ENCODE measurements at regions not wholly inside any gene's neighbourhood (a gene's known extent, or its start where the extent isn't known, plus 50 kb on each side); places are given as distances from the start of the nearest gene placed in this dataset.

- no peaks in the 10 kb centered on the region for H4K20me1 ChIP-seq (ENCODE audit: insufficient read depth, low read length)
- DNase-seq: no peak
Measured at GRCh38 chr7:68063171-68063570, 1066.5 kb downstream of the TYW1 start.

GRCh38 chr7:68065581-68065980 is 1068.9 kb downstream of the TYW1 start:
- H3K4me2 ChIP-seq (ENCODE audit: low read depth, low read length): no peak overlapping the region
- DNase-seq: no peak
- no peak overlapping the region for H2AFZ ChIP-seq (ENCODE audit: low read length)
- H3K27me3 ChIP-seq (replicated peaks; ENCODE audit: insufficient read depth, low read length): no peaks in the 10 kb centered on the region
- H3F3A ChIP-seq (ENCODE audit: insufficient read depth, low read length): no peaks in the 10 kb centered on the region
- H3K79me2 ChIP-seq (ENCODE audit: low read length): no peaks in the 10 kb centered on the region
- H3K9me3 ChIP-seq (replicated peaks; ENCODE audit: insufficient read depth, low read length): no peaks in the 10 kb centered on the region
- no peaks in the 10 kb centered on the region for H4K20me1 ChIP-seq (ENCODE audit: insufficient read depth, low read length)
- no peaks in the 10 kb centered on the region for H3K9me2 ChIP-seq (replicated peaks; ENCODE audit: insufficient read depth, low read length)
- H3K4me1 ChIP-seq (ENCODE audit: low read length): no peaks in the 10 kb centered on the region
- no peak overlapping the region for H3K9ac ChIP-seq (ENCODE audit: low read length)
- H3K4me3 ChIP-seq (ENCODE audit: low read length): no peak overlapping the region
- H3K27ac ChIP-seq (ENCODE audit: low read length): no peak overlapping the region
- no peaks in the 10 kb centered on the region for H3K36me3 ChIP-seq (replicated peaks; ENCODE audit: insufficient read depth, low read length)
- TF ChIP-seq, protein P1, sequence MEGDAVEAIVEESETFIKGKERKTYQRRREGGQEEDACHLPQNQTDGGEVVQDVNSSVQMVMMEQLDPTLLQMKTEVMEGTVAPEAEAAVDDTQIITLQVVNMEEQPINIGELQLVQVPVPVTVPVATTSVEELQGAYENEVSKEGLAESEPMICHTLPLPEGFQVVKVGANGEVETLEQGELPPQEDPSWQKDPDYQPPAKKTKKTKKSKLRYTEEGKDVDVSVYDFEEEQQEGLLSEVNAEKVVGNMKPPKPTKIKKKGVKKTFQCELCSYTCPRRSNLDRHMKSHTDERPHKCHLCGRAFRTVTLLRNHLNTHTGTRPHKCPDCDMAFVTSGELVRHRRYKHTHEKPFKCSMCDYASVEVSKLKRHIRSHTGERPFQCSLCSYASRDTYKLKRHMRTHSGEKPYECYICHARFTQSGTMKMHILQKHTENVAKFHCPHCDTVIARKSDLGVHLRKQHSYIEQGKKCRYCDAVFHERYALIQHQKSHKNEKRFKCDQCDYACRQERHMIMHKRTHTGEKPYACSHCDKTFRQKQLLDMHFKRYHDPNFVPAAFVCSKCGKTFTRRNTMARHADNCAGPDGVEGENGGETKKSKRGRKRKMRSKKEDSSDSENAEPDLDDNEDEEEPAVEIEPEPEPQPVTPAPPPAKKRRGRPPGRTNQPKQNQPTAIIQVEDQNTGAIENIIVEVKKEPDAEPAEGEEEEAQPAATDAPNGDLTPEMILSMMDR (IDR thresholded peaks at IDR 0.05; ENCODE audit: low read length): no peak
- no peak for TF ChIP-seq EZH2phosphoT487 (IDR thresholded peaks at IDR 0.05; ENCODE audit: low read length)
- no peak for TF ChIP-seq EZH2 (optimal IDR thresholded peaks at IDR 0.05; ENCODE audit: low read depth, low read length)

More at GRCh38 chr7:68063171-68063570, 1066.5 kb downstream of the TYW1 start:
- Histone ChIP-seq H3K9me3 (replicated peaks; ENCODE audit: insufficient read depth, low read length) (no peaks in the 10 kb centered on the region), H3K36me3 (replicated peaks; ENCODE audit: insufficient read depth, low read length) (no peaks in the 10 kb centered on the region), H2AFZ (ENCODE audit: low read length) (no peak overlapping the region), H3K9me2 (replicated peaks; ENCODE audit: insufficient read depth, low read length) (no peaks in the 10 kb centered on the region), H3K27me3 (replicated peaks; ENCODE audit: insufficient read depth, low read length) (no peaks in the 10 kb centered on the region), H3K9ac (ENCODE audit: low read length) (no peak overlapping the region), H3K4me3 (ENCODE audit: low read length) (no peak overlapping the region), H3K4me2 (ENCODE audit: low read depth, low read length) (no peak overlapping the region), H3K4me1 (ENCODE audit: low read length) (no peaks in the 10 kb centered on the region), H3F3A (ENCODE audit: insufficient read depth, low read length) (no peaks in the 10 kb centered on the region), H3K27ac (ENCODE audit: low read length) (no peak overlapping the region), H3K79me2 (ENCODE audit: low read length) (no peaks in the 10 kb centered on the region)
- TF ChIP-seq, protein P1 (IDR thresholded peaks at IDR 0.05; ENCODE audit: low read length): peak; percentile 27; the same call in 1 of the 2 replicates
- TF ChIP-seq EZH2 (optimal IDR thresholded peaks at IDR 0.05; ENCODE audit: low read depth, low read length): no peak
- no peak for TF ChIP-seq EZH2phosphoT487 (IDR thresholded peaks at IDR 0.05; ENCODE audit: low read length)

GRCh38 chr7:68067845-68068244 is 1071.2 kb downstream of the TYW1 start:
- H3K79me2 ChIP-seq (ENCODE audit: low read length): no peaks in the 10 kb centered on the region
- H3K4me3 ChIP-seq (ENCODE audit: low read length): no peak overlapping the region
- H3K9me3 ChIP-seq (replicated peaks; ENCODE audit: insufficient read depth, low read length): no peaks in the 10 kb centered on the region
- no peak overlapping the region for H2AFZ ChIP-seq (ENCODE audit: low read length)
- H3K36me3 ChIP-seq (replicated peaks; ENCODE audit: insufficient read depth, low read length): no peaks in the 10 kb centered on the region
- H3K4me2 ChIP-seq (ENCODE audit: low read depth, low read length): no peak overlapping the region
- TF ChIP-seq EZH2 (optimal IDR thresholded peaks at IDR 0.05; ENCODE audit: low read depth, low read length) (no peak), EZH2phosphoT487 (IDR thresholded peaks at IDR 0.05; ENCODE audit: low read length) (no peak)
- TF ChIP-seq, protein P1 (IDR thresholded peaks at IDR 0.05; ENCODE audit: low read length): no peak
- DNase-seq: no peak
- H3F3A ChIP-seq (ENCODE audit: insufficient read depth, low read length): no peaks in the 10 kb centered on the region
- no peaks in the 10 kb centered on the region for H3K9me2 ChIP-seq (replicated peaks; ENCODE audit: insufficient read depth, low read length)
- H3K9ac ChIP-seq (ENCODE audit: low read length): no peak overlapping the region
- no peaks in the 10 kb centered on the region for H3K4me1 ChIP-seq (ENCODE audit: low read length)
- H4K20me1 ChIP-seq (ENCODE audit: insufficient read depth, low read length): no peaks in the 10 kb centered on the region
- no peaks in the 10 kb centered on the region for H3K27me3 ChIP-seq (replicated peaks; ENCODE audit: insufficient read depth, low read length)
- H3K27ac ChIP-seq (ENCODE audit: low read length): no peak overlapping the region
